Erythroblast (primary cell): ENCODE measurements at regions not wholly inside any gene's neighbourhood (a gene's known extent, or its start where the extent isn't known, plus 50 kb on each side); places are given as distances from the start of the nearest gene placed in this dataset.

Experiments used
- GATA1 ChIP-seq: IDR thresholded peaks from 2 replicates; pipeline ENCODE4 v1.6.1; 2011; ENCODE audit warnings: low read depth, mild to moderate bottlenecking, control low read depth, low read length, moderate library complexity
- POLR2A ChIP-seq: IDR thresholded peaks from 2 replicates; pipeline ENCODE4 v1.6.1; 2011; ENCODE audit warnings: mild to moderate bottlenecking, low read length

DNA sequence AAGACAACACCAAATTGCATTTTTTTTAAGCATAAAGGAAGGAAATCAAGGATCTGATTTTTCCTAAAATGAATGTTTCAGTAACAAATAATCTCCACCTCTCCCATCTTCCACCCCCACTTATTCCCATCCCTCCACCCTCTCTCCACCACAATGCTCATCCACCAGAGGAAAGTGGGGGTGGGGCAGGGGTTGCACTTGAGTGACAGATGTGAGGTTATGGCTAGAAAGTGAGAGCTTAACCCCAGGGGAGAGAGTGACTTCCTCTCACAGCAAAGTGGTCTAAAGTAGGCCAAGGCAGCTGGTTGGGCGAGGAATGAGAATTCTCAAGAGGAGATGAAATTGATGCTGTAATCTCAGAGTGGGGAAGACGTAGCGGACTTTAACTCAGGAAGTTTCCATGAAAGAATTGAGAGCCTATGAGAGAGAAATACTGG, 104.7 kb downstream of the HNRNPLL start:
- TF ChIP-seq POLR2A (no peak), GATA1 (no peak)
